MM.1S (cell line): ENCODE measurements at regions not wholly inside any gene's neighbourhood (a gene's known extent, or its start where the extent isn't known, plus 50 kb on each side); places are given as distances from the start of the nearest gene placed in this dataset.

Experiments
- EZH2phosphoT487 ChIP-seq: fragments of 300-600 bp; sonication (generic); IDR thresholded peaks from 2 replicates; pipeline ENCODE4 v1.6.1; 2018; ENCODE audit warnings: antibody characterized with exemption, low read length
- TF ChIP-seq, protein P1 (sequence below): fragments of 300-600 bp; sonication (generic); IDR thresholded peaks from 2 replicates; pipeline ENCODE4 v1.5.1; 2016; ENCODE audit warnings: antibody characterized with exemption, low read length, mixed read lengths

DNA sequence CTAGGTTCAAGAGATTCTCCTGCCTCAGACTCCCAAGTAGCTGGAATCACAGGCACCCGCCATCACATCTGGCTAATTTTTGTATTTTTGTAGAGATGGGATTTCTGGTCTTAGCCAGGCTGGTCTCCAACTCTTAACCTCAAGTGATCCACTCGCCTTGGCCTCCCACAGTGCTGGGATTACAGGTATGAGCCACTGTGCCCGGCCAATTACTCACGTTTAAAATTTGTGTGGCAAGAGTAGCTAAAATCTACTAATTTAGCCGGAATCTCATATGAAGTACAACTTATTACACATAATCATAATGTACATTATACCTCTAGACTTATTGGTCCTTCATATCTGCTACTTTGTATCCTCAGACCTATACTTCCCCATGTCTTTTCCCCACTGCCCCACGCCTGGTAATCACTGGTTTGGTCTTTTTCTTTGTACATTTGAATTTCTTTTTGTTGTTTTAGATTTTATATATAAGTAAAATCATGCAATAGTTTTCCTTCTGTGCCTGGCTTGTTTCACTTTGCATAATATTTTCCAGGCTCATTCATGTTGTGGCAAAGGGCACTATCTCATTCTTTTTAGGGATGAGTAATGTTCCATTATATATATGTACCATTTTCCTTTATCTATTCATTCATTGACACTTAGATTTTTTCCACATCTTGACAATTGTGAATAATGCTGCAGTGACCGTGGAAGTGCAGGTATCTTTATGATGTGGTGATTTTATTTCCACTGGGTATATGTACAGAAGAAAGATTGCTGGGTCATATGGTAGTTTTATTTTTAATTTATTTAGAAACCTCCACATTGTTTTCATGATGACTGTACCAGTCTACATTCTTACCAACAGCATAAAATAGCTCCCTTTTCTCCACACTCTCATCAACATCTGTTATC lies 605.0 kb upstream of the CBLB start:
- TF ChIP-seq, protein P1, sequence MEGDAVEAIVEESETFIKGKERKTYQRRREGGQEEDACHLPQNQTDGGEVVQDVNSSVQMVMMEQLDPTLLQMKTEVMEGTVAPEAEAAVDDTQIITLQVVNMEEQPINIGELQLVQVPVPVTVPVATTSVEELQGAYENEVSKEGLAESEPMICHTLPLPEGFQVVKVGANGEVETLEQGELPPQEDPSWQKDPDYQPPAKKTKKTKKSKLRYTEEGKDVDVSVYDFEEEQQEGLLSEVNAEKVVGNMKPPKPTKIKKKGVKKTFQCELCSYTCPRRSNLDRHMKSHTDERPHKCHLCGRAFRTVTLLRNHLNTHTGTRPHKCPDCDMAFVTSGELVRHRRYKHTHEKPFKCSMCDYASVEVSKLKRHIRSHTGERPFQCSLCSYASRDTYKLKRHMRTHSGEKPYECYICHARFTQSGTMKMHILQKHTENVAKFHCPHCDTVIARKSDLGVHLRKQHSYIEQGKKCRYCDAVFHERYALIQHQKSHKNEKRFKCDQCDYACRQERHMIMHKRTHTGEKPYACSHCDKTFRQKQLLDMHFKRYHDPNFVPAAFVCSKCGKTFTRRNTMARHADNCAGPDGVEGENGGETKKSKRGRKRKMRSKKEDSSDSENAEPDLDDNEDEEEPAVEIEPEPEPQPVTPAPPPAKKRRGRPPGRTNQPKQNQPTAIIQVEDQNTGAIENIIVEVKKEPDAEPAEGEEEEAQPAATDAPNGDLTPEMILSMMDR = no peak
- no peak for TF ChIP-seq EZH2phosphoT487
